Activated CD4-positive, alpha-beta T cell treated with anti-CD3 and anti-CD28 coated beads for 4 hours (primary cell): ENCODE measurements at regions not wholly inside any gene's neighbourhood (a gene's known extent, or its start where the extent isn't known, plus 50 kb on each side); places are given as distances from the start of the nearest gene placed in this dataset.

Source experiments
- DNase-seq, 2 donors: peaks; one replicate each; pipeline ENCODE4 v3.0.0-alpha.2; 2020

DNA sequence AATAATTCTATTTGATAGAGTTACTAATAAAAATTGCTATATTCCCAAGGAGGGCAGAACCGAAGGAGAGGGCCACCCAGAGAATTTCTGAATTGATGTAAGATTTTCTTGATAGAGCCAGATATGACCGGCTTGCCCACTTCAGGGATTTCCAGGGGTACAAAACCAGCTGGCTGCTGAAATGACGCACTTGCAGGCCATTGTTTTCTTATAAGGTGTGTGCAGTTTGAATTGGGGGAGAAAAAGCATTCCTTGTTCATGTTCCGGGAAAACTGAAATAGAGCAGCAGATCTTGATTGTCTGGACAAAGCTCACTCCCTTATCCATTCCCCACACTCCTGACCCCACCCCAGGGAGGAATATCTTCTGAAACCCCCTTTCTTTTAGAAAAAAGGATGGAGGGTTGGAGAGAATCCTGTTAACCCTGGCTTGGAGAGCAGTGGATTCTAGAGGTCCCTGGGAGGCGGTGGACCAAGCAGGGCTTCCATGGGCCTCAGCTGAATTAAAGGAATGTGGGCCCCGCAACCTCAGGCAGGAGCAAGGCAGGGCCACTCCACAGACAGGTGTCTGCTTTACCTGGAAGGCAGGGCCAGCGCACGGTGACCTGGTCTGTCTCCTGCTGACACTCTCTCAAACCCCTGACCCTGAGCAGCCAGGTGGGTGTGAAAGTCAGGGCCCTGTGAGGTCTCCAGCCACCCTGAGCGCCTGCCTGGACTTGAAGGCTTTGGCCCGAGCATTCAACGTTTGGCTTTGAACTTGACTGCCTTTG, 96.4 kb downstream of the TMEM170B start:
- DNase-seq: no peak

DNA sequence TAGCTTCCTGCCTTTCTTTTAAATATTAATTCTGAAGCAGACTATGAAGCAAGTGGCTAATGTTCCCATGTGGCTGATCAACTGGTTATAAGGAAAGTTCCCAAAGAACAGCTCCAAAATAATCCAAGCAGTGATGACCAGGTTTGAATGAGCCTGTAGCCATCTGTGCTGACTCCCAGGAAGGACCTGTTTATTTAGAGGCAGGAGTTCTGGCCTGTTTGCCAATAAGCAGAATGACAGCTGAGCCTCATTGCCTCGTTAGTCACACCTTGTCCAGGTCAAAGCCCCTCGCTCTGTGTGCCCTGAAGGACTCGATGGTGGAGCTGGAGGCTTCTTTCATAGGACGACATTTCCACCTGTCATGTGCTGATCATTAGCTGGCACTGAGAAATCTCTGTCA, 97.4 kb downstream of the TMEM170B start:
- no peak for DNase-seq

DNA sequence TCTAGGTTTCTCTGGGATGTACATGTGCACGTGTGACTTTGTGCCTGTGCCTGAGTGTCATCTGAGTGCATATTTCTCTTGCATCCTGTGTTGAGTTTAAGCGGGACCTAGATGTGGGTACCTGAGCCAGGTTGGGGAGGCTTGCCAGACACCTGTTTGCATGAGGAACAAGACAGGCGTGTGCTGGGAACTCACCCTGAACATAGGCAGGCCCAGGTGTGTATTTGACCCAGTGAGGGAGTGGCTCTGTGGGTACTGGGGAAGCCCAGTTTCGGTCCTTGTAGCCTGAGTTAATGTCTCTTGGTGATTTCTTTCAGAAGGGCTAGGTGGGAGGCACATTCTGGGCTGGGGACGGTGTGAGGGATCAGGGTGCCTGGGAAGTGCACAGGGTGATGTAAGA, 98.6 kb downstream of the TMEM170B start:
- DNase-seq: no peak

DNA sequence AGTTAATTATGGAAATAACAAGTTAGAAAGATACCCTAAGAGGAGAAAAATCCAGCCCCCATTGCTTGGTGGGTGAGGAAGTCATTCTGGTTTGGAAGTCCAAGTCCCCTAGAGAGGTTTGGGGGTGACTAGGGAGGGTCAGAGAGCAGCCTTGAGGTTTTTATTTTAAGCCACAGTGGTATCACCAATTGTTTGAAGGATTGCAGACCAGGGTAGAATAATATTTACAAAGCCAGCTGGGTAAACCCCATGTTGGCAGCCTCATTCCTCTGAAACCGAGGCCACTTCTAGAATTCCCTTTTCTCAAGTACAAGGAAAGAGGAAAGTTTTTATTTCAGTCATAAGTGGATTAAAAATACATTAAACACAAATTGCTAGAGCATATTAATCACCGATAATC, 99.7 kb downstream of the TMEM170B start:
- DNase-seq: no peak

DNA sequence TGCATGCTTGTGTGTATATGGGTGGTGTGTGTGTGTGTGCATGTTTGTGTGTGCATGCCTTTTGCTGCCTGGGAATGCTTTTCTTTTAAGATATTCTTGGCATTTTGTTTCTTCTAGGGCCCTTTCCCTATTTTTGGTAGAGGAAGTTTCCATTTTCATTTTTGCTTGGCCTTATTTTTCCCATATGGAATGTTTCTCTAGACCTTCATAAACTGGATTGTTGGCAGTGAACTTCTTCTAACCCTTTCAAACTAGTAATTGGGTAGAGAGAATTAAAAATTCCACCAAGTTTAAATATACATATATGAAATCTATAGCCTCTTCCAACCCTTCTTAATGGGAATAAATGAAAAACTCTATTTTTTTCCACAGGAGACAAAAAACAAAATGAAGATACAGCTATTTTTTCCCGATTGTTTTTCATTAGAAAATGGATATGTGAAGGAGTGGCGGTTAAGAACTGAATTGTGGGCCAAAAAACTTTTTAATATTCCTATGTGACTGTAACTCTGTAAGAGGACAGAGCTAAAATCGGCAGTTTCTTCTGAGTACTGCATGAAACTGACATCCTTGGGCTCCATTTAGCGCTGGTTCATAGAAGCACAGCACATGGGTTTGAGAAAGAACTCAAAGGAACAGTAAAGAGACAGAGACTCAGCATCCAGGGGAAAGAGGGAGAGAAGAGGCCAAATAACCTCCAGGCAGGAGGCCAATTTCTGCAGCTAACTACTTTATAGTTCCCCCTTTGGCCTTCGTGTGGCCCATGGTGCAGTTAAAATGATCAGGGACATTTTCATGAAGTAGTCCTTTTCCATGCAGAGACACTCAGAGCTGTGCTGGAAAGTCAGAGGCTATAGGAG, 102.1 kb downstream of the TMEM170B start:
- DNase-seq: no peak

DNA sequence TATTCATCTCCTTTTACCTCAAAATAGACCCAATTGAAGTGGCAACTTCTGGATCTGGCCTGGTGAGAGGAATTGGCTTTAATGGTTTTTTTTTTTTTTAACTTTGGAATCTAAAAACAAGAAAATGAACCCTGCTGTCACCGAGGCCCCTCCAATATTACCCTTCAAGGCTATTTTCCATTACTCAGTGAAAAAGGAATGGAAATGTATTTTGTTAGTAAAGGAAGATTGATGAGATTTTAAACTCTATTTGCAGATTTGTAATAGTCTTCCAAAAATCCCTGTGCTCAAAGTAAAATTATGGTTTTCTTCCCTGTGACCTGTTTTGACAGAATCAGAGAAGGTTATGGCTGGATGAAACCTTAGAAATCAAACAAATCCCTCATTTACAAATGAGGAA, 102.9 kb downstream of the TMEM170B start:
- no peak for DNase-seq

DNA sequence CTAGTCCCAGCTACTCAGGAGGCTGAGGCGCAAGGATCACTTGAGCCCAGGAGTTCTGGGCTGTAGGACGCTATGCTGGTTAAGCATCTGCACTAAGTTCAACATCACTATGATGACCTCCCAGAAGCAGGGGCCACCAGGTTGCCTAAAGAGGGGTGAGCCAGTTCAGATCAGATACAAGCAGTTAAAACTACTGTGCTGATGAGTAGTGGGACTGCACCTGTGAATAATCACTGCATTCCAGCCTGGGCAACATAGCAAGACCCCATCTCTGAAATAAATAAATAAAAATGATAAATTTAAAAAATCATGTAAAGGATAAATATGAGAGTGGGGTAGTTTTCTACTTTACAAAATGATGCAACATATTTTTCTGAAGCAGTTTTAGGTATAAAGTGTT, 106.5 kb downstream of the TMEM170B start:
- DNase-seq: no peak

DNA sequence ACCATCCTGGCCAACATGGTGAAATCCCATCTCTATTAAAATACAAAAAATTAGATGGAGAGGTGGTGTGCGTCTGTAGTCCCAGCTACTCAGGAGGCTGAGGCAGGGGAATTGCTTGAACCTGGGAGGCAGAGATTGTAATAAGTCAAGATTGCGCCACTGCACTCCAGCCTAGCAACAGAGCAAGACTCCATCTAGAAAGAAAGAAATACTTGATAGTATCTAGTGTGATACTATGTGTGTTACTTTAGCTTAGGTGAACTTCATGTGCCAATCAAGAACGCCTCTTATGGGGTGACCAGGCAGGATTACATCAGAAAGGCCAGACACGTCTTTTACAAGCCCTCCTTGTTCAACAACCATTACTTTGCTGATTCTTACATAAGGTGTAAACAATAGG, 107.1 kb downstream of the TMEM170B start:
- DNase-seq: no peak

DNA sequence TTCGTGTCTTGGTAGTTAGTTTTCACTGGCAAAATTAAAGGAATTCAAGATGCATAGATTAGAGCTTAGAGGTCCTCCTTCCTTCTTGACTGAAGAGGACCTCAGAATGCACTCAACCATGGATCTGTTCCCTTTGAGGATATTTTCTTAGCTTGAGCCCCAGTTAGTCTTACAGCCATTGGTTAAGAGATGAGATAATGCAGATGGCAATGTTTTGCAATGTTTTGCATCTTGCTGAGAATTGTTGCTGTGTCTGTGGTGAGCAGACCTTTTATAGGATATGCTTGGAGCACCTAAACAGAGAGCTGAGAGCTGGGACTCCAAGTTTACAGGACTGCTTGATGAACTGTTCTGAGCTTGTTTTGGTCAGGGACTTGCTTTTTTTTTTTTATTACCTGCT, 107.5 kb downstream of the TMEM170B start:
- DNase-seq: no peak

DNA sequence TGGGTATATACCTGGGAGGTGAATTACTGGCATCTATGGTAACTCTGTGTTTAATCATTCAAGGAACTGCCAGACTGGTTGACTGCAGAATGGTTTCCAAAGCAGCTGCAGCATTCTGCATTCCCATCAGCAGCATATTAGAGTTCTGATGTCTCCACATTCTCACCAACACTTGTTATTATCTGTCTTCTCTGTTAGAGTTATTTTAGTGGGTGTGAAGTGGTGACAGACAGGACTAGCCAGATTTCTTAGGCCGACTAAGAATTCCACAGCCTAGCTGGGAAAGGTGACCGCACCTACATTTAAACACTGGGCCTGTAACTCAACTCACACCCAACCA, 110.9 kb downstream of the TMEM170B start:
- DNase-seq: no peak

DNA sequence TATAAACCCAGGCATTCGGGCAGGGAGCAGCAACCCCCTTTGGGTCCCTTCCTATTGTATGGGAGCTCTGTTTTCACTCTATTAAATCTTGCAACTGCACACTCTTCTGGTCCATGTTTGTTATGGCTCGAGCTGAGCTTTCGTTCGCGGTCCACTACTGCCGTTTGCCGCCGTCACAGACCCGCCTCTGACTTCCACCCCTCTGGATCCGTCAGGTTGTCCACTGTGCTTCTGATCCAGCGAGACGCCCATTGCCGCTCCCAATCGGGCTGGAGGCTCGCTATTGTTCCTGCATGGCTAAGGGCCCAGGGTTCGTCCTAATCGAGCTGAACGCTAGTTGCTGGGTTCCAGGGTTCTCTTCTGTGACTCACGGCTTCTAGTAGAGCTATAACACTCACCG, 111.3 kb downstream of the TMEM170B start:
- DNase-seq: no peak

DNA sequence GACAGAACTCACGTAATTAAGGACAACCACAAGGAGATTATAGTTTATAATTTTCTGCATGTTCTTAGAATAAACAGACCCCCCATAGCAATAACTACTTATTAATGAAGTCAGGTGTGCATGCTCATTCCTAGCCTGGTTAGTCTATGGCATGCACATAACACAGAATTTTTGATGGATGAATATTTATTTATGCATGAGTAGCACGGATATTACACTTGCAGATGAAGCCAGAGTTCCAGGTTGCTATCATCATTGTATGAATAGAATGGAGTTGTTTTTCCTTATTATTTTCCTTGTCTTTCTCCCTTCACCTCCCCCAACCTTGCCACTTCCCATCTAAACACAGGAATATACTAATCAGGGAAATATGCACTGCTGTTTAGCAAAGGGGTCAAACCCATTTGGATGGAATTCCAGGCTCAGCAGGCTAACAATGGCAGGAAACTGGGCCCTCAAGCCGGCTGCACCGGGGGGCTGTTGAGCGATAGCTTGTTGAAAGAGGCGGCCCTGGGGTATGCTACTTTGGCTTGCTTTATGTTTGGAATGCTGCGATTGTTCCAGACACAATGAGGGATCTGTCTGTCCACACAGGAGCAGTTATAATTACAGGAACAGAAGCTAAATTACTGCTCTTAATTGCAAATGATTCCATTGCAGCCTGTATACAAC, 112.6 kb downstream of the TMEM170B start:
- DNase-seq: no peak

DNA sequence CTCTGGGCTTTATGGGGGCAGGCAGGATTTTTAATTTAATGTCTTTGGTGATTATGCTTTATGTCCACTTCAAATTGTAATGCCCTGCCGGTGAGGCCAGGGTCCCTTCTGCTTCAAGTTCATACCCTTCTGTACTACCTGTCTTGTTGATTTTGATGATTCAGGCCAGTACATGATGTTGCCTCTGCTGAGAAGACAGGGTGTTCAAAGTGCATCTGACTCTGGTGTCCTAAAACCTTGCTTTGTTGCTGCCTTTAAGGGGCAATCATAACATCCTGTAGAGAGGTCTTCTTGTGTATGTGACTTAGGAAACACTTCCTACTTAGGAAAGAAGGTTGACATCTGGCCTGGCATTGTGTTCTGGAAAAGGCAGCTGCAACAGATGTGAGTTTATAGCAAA, 113.2 kb downstream of the TMEM170B start:
- DNase-seq: no peak

DNA sequence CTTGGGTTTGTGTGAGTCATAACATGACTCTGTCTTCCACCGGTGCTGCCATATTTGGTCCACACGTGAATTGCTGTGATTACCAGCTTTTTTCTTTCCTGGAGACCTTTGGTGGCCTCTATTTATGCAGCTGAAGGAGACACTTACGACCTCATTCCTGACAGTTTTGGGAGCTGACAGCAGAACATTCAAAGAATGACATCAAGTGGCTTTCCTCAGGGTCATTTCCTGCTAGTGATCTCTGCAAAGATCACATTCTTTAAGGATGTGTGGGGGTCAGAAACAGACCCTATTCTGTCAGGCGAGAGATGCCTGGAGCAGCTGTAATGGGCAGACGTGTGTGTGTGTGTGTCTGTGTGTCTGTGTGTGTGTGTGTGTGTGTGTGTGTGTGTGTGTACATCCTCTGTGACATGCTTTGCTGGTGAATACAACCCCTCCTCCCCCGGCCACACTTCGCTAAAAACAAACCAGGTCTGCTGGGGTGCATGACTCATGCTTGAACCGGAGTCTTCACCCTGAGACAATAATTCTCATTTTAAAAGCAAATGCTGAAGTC, 115.6 kb downstream of the TMEM170B start:
- peak; percentile 25 to 51 for DNase-seq

DNA sequence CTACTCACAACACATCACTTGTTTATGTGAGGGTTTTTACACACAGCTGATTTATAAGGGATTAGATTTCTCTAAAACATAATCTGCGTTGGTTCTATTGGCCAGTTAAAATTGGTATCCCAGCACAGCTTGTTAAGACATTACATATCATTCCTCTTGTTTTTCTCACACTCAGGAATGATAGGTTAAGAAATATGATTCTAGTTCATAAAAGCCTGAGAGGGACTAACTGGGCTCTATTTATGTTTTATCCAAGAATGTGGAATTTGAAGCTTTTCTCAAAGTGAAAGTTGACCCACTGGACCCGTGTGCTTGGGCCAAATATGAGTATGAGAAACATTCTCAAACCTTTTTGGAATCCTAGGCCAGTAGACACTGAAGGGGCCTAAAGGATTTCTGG, 117.3 kb downstream of the TMEM170B start:
- no peak for DNase-seq

DNA sequence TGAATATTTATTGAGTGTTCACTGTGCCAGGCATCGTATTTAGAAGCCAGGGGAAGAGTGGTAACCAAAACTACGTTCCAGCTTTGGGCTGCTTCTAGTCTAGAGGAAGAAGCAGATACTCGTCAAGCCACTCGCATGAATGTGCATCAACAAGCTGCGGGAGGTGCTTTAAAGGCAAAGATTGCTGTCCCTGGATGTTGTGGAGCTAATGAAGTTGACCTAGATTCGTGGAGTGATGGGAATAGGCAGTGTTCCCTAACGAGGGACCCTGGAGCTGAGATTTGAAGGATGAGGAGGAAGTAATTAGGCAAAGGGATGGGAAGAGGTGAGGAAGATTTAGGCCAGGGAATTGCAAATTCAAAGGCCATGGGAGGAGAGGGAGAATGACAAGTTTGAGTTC, 118.9 kb downstream of the TMEM170B start:
- DNase-seq: no peak

DNA sequence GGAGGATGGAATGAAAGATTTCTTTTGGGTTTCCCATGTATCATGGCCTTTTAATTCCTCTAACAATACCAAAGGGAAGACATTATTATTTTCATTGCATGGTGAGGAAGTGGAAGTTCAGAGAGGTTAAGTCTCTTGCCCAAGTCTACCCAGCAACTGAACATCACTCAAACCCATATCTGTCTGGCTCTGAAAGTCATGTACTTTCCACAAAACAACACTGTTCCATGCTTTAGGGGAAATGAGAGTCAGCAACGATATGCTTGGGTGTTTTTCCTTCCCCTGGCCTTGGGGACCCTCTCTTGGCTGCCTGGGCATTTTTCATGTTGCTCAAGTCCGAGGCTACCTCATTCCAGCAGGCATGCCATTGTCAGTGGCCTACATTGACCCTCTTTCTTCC, 118.8 kb downstream of the ADTRP start:
- DNase-seq: no peak

DNA sequence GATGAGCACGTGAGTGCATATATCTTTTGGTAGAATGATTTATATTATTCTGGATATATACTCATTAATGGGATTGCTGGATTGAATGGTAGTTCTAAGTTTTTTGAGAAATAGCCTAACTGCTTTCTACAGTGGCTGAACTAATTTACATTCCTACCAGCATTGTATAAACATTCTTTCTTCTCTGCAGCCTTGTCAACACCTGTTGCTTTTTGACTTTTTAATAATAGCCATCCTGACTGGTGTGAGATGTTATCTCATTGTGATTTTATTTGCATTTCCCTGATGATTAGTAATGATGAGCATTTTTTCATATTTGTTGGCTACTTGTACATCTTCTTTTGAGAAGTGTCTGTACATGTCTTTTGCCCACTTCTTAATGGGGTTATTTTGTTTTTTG, 116.3 kb downstream of the ADTRP start:
- DNase-seq: no peak

DNA sequence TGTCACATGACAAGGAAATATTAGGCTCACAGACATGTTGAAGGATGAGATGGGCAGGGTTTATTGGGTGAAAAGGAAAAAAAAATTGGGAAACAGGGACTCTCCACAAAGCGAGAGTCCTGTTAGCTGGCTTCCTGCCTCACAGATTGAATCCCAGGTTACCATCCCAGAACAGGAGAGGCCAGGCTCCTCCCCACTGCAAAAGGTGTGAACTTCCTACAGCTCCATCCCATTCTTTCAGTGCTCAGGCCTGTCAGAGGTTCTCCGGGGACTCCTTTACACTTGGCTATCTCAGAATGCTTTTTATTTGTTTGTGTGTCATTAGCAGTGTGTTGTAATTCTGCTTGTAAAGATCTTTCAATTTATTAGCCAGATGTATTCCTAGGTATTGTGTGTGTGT, 115.1 kb downstream of the ADTRP start:
- no peak for DNase-seq
